HL-60 (cell line): ENCODE measurements at regions not wholly inside any gene's neighbourhood (a gene's known extent, or its start where the extent isn't known, plus 50 kb on each side); places are given as distances from the start of the nearest gene placed in this dataset.
A peak's percentile ranks its signal among the peaks of the same experiment; 100 is the strongest.

ENCODE experiments used
- DNase-seq, 2 experiments: peaks; one replicate each; pipeline ENCODE4 v3.0.0-alpha.2; 2010 to 2020; ENCODE audit warnings: low read depth in 1 of 2, low spot score in 1 of 2
- H3K27ac ChIP-seq: fragments of 250-450 bp; sonication (Bioruptor Pico); replicated peaks from 2 replicates; pipeline ENCODE4 v1.5.1; 2020; ENCODE audit warnings: mild to moderate bottlenecking, moderate library complexity
- H3K27me3 ChIP-seq: fragments of 250-450 bp; sonication (Bioruptor Pico); 2 replicates; pipeline ENCODE4 v1.5.1; 2021; ENCODE audit warnings: mild to moderate bottlenecking, moderate library complexity; ENCODE audit not compliant: insufficient read depth, poor library complexity, severe bottlenecking
- H3K4me3 ChIP-seq: replicated peaks from 2 replicates; pipeline ENCODE4 v1.5.1; 2011; ENCODE audit warnings: mild to moderate bottlenecking, control low read depth, low read length; ENCODE audit not compliant: insufficient read depth
- GABPA ChIP-seq: IDR thresholded peaks from 2 replicates; pipeline ENCODE4 v1.6.1; 2012; ENCODE audit warnings: low read depth
- POLR2AphosphoS5 ChIP-seq: IDR thresholded peaks from 2 replicates; pipeline ENCODE4 v1.6.1; 2012; ENCODE audit warnings: low read depth
- SPI1 ChIP-seq: IDR thresholded peaks from 2 replicates; pipeline ENCODE4 v1.6.1; 2012; ENCODE audit warnings: low read depth, mild to moderate bottlenecking, borderline replicate concordance
- TF ChIP-seq, protein P1 (sequence below): IDR thresholded peaks from one replicate; pipeline ENCODE4 v1.5.1; 2011; ENCODE audit warnings: low read length, control low read depth, inconsistent platforms; ENCODE audit not compliant: insufficient read depth
- TF ChIP-seq, protein P2 (sequence below): IDR thresholded peaks from 2 replicates; pipeline ENCODE4 v1.6.1; 2012; ENCODE audit warnings: low read depth; ENCODE audit not compliant: insufficient replicate concordance

DNA sequence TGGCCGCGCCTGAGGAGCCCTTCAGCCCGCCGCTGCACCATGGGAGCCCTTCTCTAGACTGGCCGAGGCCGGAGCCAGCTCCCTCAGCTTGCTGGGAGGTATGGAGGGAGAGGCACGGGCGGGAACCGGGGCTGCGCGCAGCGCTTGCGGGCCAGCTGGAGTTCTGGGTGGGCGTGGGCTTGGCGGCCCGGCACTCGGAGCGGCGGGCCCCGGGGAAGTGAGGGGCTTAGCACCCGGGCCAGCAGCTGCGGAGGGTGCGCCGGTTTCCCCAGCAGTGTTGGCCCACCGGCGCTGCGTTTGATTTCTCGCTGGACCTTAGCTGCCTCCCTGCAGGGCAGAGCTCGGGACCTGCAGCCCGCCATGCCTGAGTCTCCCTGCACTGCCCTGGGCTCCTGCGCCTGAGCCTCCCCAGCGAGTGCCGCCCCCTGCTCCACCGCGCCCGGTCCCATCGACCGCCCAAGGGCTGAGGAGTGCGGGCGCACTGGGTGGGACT, 1890.0 kb upstream of the PCDH20 start:
- Histone ChIP-seq H3K4me3 (no peak overlapping the region), H3K27ac (no peak overlapping the region), H3K27me3 (no peaks in the 10 kb centered on the region)
- DNase-seq = no peak
- TF ChIP-seq SPI1 = no peak

DNA sequence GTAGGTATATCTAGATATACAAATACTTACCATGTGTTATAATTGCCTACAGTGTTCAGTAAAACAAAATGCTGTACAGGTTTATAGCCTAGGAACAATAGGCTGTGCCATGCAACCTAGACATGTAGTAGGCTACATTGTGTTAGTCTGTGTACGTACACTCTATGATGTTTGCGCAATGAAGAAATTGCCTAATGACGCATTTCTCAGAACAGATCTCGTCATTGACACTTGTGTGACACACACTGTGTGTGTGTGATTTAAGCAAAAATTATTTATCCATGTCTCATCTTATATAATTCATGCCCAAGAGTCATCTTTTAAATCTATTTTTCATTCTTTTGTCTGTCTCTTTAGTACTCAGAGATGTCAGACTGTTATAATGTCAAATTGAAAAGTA, 1888.8 kb upstream of the PCDH20 start:
- Histone ChIP-seq H3K27me3 (no peaks in the 10 kb centered on the region), H3K27ac (no peak overlapping the region), H3K4me3 (no peak overlapping the region)
- TF ChIP-seq, protein P1, sequence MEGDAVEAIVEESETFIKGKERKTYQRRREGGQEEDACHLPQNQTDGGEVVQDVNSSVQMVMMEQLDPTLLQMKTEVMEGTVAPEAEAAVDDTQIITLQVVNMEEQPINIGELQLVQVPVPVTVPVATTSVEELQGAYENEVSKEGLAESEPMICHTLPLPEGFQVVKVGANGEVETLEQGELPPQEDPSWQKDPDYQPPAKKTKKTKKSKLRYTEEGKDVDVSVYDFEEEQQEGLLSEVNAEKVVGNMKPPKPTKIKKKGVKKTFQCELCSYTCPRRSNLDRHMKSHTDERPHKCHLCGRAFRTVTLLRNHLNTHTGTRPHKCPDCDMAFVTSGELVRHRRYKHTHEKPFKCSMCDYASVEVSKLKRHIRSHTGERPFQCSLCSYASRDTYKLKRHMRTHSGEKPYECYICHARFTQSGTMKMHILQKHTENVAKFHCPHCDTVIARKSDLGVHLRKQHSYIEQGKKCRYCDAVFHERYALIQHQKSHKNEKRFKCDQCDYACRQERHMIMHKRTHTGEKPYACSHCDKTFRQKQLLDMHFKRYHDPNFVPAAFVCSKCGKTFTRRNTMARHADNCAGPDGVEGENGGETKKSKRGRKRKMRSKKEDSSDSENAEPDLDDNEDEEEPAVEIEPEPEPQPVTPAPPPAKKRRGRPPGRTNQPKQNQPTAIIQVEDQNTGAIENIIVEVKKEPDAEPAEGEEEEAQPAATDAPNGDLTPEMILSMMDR = no peak
- no peak for TF ChIP-seq SPI1
- TF ChIP-seq GABPA = no peak
- TF ChIP-seq POLR2AphosphoS5 = no peak
- TF ChIP-seq, protein P2, sequence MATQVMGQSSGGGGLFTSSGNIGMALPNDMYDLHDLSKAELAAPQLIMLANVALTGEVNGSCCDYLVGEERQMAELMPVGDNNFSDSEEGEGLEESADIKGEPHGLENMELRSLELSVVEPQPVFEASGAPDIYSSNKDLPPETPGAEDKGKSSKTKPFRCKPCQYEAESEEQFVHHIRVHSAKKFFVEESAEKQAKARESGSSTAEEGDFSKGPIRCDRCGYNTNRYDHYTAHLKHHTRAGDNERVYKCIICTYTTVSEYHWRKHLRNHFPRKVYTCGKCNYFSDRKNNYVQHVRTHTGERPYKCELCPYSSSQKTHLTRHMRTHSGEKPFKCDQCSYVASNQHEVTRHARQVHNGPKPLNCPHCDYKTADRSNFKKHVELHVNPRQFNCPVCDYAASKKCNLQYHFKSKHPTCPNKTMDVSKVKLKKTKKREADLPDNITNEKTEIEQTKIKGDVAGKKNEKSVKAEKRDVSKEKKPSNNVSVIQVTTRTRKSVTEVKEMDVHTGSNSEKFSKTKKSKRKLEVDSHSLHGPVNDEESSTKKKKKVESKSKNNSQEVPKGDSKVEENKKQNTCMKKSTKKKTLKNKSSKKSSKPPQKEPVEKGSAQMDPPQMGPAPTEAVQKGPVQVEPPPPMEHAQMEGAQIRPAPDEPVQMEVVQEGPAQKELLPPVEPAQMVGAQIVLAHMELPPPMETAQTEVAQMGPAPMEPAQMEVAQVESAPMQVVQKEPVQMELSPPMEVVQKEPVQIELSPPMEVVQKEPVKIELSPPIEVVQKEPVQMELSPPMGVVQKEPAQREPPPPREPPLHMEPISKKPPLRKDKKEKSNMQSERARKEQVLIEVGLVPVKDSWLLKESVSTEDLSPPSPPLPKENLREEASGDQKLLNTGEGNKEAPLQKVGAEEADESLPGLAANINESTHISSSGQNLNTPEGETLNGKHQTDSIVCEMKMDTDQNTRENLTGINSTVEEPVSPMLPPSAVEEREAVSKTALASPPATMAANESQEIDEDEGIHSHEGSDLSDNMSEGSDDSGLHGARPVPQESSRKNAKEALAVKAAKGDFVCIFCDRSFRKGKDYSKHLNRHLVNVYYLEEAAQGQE = no peak
- peak in 1 of 2 experiments; percentile 28 for DNase-seq

DNA sequence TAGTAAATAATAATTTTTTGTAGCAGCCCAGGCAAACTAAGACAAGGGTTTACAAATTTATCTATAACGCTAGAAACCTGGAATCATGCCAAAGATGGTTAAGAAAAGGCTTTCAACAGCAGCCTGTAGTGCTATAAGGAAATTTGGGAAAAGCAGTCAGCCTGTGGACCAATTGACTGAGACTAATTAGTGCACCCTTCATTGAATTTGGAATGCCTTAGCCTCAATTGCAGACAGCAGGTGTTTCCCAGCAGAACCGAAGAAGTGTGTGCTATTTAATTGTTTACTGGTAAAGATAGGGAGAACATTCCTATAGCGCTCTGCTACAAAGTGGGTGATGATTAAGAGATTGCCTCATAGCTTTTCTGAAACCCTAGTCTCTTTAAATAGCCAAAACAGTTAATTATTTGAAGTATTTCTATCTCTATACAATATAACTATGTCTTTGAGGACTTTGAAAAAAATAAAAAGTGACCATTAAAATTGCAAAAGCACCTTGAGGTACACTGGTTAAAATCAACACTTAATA, 1884.3 kb upstream of the PCDH20 start:
- no peaks in the 10 kb centered on the region for H3K27me3 ChIP-seq
- TF ChIP-seq, protein P1 = no peak
- TF ChIP-seq POLR2AphosphoS5 (no peak), SPI1 (no peak), GABPA (no peak)
- TF ChIP-seq, protein P2 = no peak
- no peak overlapping the region for H3K4me3 ChIP-seq
- DNase-seq = no peak
- no peak overlapping the region for H3K27ac ChIP-seq

DNA sequence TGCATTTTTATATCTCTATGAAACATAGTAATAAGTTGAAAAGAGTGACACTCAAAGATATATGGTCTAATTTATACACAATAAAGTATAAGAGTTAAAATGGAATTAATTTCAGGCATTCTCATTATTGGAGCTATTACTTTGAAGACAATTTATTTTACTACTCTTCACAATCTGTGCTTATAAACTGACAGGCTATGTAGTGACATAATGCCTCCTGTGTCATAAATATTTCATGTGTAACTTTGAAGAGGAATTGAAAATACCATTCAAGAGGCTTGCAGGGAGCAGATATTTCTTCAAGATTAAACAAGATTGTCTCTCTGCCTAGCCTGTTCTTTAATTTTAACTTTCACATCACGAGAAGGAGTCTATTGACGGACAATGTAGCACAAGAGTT, 1881.5 kb upstream of the PCDH20 start:
- no peak for DNase-seq
- TF ChIP-seq POLR2AphosphoS5 = no peak
- no peak for TF ChIP-seq SPI1
- TF ChIP-seq, protein P2 = no peak
- TF ChIP-seq, protein P1 = no peak
- TF ChIP-seq GABPA = no peak
- Histone ChIP-seq H3K27ac (no peak overlapping the region), H3K4me3 (no peak overlapping the region), H3K27me3 (no peaks in the 10 kb centered on the region)
